Prostate gland (tissue), 2 donors: ENCODE measurements at regions not wholly inside any gene's neighbourhood (a gene's known extent, or its start where the extent isn't known, plus 50 kb on each side); places are given as distances from the start of the nearest gene placed in this dataset.

Source experiments
- DNase-seq: peaks from one replicate; pipeline ENCODE4 v3.0.0-alpha.2; 2019; ENCODE audit warnings: low spot score
- H3K27ac ChIP-seq, 2 donors: fragments of 200-600 bp; sonication (generic); 2 replicates each; pipeline ENCODE4 v1.5.1; 2017 to 2019
- H3K27me3 ChIP-seq: fragments of 200-600 bp; sonication (generic); replicated peaks from 2 replicates; pipeline ENCODE4 v1.5.1; 2019; ENCODE audit not compliant: insufficient read depth
- H3K36me3 ChIP-seq, 2 donors: fragments of 200-600 bp; sonication (generic); 1 replicate in 1 of 2; 2 replicates in 1 of 2; pipeline versions ENCODE4 v1.5.1 to v1.8.1; 2017 to 2019
- H3K4me1 ChIP-seq: fragments of 200-600 bp; sonication (generic); replicated peaks from 2 replicates; pipeline ENCODE4 v1.5.1; 2019
- H3K4me3 ChIP-seq, 2 donors: fragments of 200-600 bp; sonication (generic); 2 replicates each; pipeline ENCODE4 v1.5.1; 2017 to 2019
- H3K9me3 ChIP-seq: fragments of 200-600 bp; sonication (generic); 2 replicates; pipeline ENCODE4 v1.5.1; 2017
- POLR2A ChIP-seq: fragments of 450-650 bp; IDR thresholded peaks from one replicate; pipeline ENCODE4 v1.6.1; 2016; ENCODE audit warnings: antibody characterized with exemption, mild to moderate bottlenecking
- POLR2AphosphoS5 ChIP-seq: sonication (generic); formaldehyde crosslinking; IDR thresholded peaks from one replicate; pipeline ENCODE4 v1.6.1; 2017; ENCODE audit warnings: antibody characterized with exemption
- WGBS: methylation state at CpG from one replicate; pipeline ENCODE4 v1.1.5; 2018; 5-methylcytosine and 5-hydroxymethylcytosine counted together
- intact Hi-C: fragments of 100-400 bp; cut with DNase I; formaldehyde crosslinking; loops from one replicate; pipeline ENCODE4 v1.14.2; 2022
- small RNA-seq, 2 donors: library from RNA; depleted of rRNA; stranded (forward); fragments of <200 nt; gene quantifications; one replicate each; pipeline ENCODE3, GENCODE V24; 2016
- TF ChIP-seq, protein P1 (sequence below), 4 experiments: fragments of 200-600 bp in 2 of 4; fragments of 450-650 bp in 2 of 4; sonication (generic) in 2 of 4; IDR thresholded peaks; 1 replicate in 3 of 4; 2 replicates in 1 of 4; pipeline ENCODE4 v1.5.1; 2016 to 2019; ENCODE audit warnings: antibody characterized with exemption in 4 of 4, mild to moderate bottlenecking in 2 of 4, moderate library complexity in 2 of 4

DNA sequence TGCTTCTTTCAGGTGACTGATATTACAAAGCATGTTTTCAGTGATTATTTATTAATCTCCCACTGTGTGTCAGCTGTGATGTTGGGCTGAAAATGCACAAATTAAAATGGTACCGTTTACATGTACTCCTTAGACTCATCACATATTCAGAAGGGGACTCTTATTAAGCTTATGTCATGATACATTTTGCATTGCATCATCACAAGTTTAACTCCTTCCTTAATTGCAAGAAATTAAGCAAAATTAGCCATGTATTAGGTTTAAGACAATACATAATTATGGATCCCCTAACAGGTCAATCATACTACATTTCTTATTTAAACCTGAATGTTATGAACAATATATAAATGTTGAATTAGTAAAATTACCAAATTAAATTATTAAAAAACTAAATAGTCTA lies 899.1 kb downstream of the TMEM182 start:
- no peak for DNase-seq
- TF ChIP-seq POLR2AphosphoS5: no peak
- no peak for TF ChIP-seq POLR2A
- TF ChIP-seq, protein P1, sequence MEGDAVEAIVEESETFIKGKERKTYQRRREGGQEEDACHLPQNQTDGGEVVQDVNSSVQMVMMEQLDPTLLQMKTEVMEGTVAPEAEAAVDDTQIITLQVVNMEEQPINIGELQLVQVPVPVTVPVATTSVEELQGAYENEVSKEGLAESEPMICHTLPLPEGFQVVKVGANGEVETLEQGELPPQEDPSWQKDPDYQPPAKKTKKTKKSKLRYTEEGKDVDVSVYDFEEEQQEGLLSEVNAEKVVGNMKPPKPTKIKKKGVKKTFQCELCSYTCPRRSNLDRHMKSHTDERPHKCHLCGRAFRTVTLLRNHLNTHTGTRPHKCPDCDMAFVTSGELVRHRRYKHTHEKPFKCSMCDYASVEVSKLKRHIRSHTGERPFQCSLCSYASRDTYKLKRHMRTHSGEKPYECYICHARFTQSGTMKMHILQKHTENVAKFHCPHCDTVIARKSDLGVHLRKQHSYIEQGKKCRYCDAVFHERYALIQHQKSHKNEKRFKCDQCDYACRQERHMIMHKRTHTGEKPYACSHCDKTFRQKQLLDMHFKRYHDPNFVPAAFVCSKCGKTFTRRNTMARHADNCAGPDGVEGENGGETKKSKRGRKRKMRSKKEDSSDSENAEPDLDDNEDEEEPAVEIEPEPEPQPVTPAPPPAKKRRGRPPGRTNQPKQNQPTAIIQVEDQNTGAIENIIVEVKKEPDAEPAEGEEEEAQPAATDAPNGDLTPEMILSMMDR (IDR thresholded peaks at IDR 0.05): no peak
- no peaks in the 10 kb centered on the region for H3K27me3 ChIP-seq
- intact Hi-C loops: no loop called here
- H3K9me3 ChIP-seq: no peaks in the 10 kb centered on the region
- H3K4me1 ChIP-seq: no peaks in the 10 kb centered on the region
- H3K36me3 ChIP-seq: no peaks in the 10 kb centered on the region
- H3K27ac ChIP-seq: no peak overlapping the region
- 67% methylated on average over 1 of the region's 1 CpG for WGBS
- no peak overlapping the region for H3K4me3 ChIP-seq

DNA sequence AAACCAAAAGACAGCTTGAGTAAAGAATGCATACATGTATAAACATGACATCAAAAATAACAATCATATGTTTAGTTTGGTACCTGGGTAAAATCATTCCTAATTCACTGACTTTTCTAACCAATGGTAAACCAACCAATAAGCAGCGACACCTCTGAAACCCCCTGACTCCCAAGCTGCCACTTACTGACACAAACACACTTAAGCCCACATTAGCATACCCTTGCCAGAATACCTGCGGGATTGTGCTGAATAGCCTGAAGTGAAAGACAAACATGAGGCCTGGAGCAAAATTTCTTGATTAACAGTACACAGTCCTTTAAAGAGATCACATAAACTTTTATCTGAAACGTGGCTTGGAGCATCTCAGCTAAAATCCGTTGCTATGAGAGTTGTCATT lies 902.9 kb downstream of the TMEM182 start:
- intact Hi-C loops: no loop called here
- WGBS: 28% methylated on average over 4 of the region's 4 CpGs
- DNase-seq: no peak

DNA sequence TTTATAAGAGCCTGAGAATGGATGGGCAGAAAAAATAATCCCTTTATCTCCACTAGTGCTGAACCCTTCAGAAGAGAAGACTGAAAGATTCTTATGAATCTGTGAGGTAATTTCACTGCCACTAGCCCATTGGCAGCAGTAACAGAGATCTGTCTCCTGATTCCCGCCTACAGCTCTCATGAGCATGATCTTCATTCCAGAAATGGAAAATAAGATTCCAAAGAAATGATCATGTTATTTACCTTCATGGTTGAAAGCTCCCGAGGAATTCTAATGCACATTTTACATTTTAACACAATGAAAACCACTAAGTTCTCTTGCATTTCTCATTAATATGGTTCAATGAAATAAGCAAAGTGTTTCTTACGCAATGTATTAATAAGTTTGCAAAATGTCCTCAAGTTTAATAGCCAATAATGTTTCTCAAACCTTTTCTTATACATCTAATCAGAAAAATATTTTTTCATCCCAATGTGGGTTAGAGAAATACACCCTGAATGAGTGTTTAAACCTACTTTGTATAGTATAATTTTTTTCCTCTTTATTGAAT lies 905.6 kb downstream of the TMEM182 start:
- Histone ChIP-seq H3K9me3 (no peaks in the 10 kb centered on the region), H3K27ac (no peak overlapping the region), H3K4me3 (no peak overlapping the region), H3K36me3 (no peaks in the 10 kb centered on the region), H3K27me3 (no peaks in the 10 kb centered on the region), H3K4me1 (no peaks in the 10 kb centered on the region)
- WGBS: 78% methylated on average over 3 of the region's 3 CpGs
- TF ChIP-seq, protein P1 (IDR thresholded peaks at IDR 0.05): no peak
- no peak for TF ChIP-seq POLR2AphosphoS5
- no peak for TF ChIP-seq POLR2A
- intact Hi-C loops: no loop called here
- DNase-seq: no peak

More for the DNA sequence above, 902.9 kb downstream of the TMEM182 start:
- Histone ChIP-seq H3K36me3 (no peaks in the 10 kb centered on the region), H3K4me3 (no peak overlapping the region), H3K4me1 (no peaks in the 10 kb centered on the region), H3K27me3 (no peaks in the 10 kb centered on the region), H3K27ac (no peak overlapping the region), H3K9me3 (no peaks in the 10 kb centered on the region)
- TF ChIP-seq, protein P1 (IDR thresholded peaks at IDR 0.05): no peak

DNA sequence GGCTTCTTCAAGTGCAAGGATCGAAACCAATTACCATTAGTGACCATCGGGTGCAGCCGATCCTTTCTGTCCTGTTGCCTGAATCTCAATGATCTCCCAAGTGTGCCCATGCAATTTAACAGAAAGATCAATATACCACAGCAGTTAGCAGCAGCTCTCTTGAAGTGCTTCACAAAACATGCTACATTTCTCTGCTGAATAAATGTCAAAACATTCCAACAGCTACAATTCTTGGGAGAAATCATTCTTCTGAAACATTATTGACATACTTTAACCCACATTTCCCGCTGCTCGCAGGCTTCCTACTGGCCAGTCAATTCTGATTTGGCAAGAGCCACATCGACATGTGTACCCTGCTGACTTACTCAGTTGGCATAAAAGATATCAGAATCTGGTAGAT lies 907.7 kb downstream of the TMEM182 start:
- Histone ChIP-seq H3K27me3 (no peaks in the 10 kb centered on the region), H3K36me3 (no peaks in the 10 kb centered on the region), H3K4me3 (no peak overlapping the region), H3K27ac (no peak overlapping the region), H3K4me1 (no peaks in the 10 kb centered on the region), H3K9me3 (no peaks in the 10 kb centered on the region)
- intact Hi-C loops: no loop called here
- 93% methylated on average over 6 of the region's 6 CpGs for WGBS
- no peak for TF ChIP-seq POLR2AphosphoS5
- TF ChIP-seq POLR2A: no peak
- TF ChIP-seq, protein P1 (IDR thresholded peaks at IDR 0.05): no peak
- DNase-seq: no peak

Small RNA genes in the stretch of these regions (small RNA-seq; reads per million reads assigned to genes)
- gene AC010881.1 (0 reads per million in 2 donors), gene AC018880.2 (0 reads per million in 2 donors)
